SU-DHL-6 (cell line): ENCODE measurements at regions not wholly inside any gene's neighbourhood (a gene's known extent, or its start where the extent isn't known, plus 50 kb on each side); places are given as distances from the start of the nearest gene placed in this dataset.

ENCODE experiments used
- EZH2phosphoT487 ChIP-seq: fragments of 200-600 bp; sonication (generic), shearing (Covaris generic); conservative IDR thresholded peaks from 2 replicates; pipeline ENCODE4 v1.6.1; 2018; ENCODE audit warnings: mild to moderate bottlenecking, antibody characterized with exemption, low read length, moderate library complexity, mixed read lengths
- TF ChIP-seq, protein P1 (sequence below): fragments of 200-600 bp; sonication (generic); IDR thresholded peaks from one replicate; pipeline ENCODE4 v1.5.1; 2017; ENCODE audit warnings: antibody characterized with exemption, mild to moderate bottlenecking, low read length, moderate library complexity; ENCODE audit not compliant: insufficient read depth, poor library complexity, severe bottlenecking

DNA sequence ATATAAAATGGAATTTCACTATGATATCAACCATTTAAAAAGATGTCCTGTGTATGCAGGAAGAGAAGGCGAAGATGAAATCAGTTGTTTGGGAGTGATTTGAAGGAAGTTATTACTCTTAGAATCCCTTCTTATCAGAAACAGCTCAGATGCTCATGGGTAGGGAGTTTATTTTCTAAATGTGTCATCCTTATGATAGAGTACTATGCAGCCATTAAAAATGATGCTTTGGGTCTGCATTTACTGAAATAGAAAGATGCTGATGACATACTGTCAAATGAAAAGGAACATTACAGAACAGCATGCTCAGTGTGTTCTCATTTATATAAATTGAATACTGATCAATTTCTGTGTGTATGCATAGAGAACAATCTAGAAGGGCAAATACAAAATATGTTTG lies 69.8 kb upstream of the MED13L start:
- TF ChIP-seq, protein P1, sequence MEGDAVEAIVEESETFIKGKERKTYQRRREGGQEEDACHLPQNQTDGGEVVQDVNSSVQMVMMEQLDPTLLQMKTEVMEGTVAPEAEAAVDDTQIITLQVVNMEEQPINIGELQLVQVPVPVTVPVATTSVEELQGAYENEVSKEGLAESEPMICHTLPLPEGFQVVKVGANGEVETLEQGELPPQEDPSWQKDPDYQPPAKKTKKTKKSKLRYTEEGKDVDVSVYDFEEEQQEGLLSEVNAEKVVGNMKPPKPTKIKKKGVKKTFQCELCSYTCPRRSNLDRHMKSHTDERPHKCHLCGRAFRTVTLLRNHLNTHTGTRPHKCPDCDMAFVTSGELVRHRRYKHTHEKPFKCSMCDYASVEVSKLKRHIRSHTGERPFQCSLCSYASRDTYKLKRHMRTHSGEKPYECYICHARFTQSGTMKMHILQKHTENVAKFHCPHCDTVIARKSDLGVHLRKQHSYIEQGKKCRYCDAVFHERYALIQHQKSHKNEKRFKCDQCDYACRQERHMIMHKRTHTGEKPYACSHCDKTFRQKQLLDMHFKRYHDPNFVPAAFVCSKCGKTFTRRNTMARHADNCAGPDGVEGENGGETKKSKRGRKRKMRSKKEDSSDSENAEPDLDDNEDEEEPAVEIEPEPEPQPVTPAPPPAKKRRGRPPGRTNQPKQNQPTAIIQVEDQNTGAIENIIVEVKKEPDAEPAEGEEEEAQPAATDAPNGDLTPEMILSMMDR, result no peak
- TF ChIP-seq EZH2phosphoT487, result no peak
